ENCODE measurements at regions not wholly inside any gene's neighbourhood (a gene's known extent, or its start where the extent isn't known, plus 50 kb on each side); places are given as distances from the start of the nearest gene placed in this dataset.

- TF ChIP-seq CTCF (IDR thresholded peaks at IDR 0.05) (no peak), POLR2A (IDR thresholded peaks at IDR 0.05) (no peak), EP300 (IDR thresholded peaks at IDR 0.05) (no peak)
Observed at GRCh38 chr2:146997945-146998344, 846.9 kb upstream of the ACVR2A start.
